ENCODE measurements at regions not wholly inside any gene's neighbourhood (a gene's known extent, or its start where the extent isn't known, plus 50 kb on each side); places are given as distances from the start of the nearest gene placed in this dataset.
"Not testable (repeated sequence)": the region's sequence is repeated elsewhere in the genome, so short reads cannot be mapped to it uniquely, and the experiment has no call there.

DNA sequence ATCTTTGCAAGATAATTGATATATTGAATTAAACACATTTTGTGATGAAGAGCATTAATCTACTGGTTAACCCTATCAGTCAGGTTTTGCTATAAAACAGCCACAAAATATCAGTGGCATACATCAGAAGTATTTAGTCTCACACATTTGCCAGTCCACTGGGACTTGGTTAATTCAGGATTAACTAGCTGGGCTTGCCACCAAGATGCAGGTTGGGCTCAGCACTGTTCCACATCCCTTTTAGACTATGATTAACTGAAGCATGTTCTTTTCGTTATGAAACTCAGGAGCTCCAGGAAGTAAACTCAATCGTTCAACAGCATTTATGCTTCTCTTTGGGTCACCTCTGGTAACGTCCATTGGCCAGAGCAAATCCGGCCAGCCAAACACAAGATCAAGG lies 538.1 kb upstream of the HS3ST1 start:
- peaks cover 18% of the 10 kb centered on the region for H3K9me3 Mint-ChIP-seq
- ATAC-seq (no peak), DNase-seq (ENCODE audit: low spot score) (no peak)

GRCh38 chr4:11954093-11954492 lies 525.4 kb upstream of the HS3ST1 start:
- Mint-ChIP-seq H3K36me3 (no peaks in the 10 kb centered on the region), H3K27me3 (no peaks in the 10 kb centered on the region), H3K4me3 (no peak overlapping the region), H3K27ac (no peak overlapping the region), H3K4me1 (ENCODE audit: low read depth in 2 of 2) (no peaks in the 10 kb centered on the region), H3K9me3 (peaks cover 9% of the 10 kb centered on the region)
- DNase-seq (ENCODE audit: low spot score): no peak
- ATAC-seq: no peak

More for the DNA sequence above, 538.1 kb upstream of the HS3ST1 start:
- H3K4me1 Mint-ChIP-seq (ENCODE audit: low read depth in 2 of 2): no peaks in the 10 kb centered on the region
- no peaks in the 10 kb centered on the region for H3K27me3 Mint-ChIP-seq
- H3K4me3 Mint-ChIP-seq: no peak overlapping the region
- no peak overlapping the region for H3K27ac Mint-ChIP-seq
- H3K36me3 Mint-ChIP-seq: peaks cover 6% of the 10 kb centered on the region

GRCh38 chr4:11949355-11949754 lies 520.7 kb upstream of the HS3ST1 start:
- no peak for ATAC-seq
- no peaks in the 10 kb centered on the region for H3K4me1 Mint-ChIP-seq (ENCODE audit: low read depth in 2 of 2)
- H3K27ac Mint-ChIP-seq: no peak overlapping the region
- H3K9me3 Mint-ChIP-seq: peaks cover 12% of the 10 kb centered on the region
- DNase-seq (ENCODE audit: low spot score): no peak
- H3K4me3 Mint-ChIP-seq: no peak overlapping the region
- no peaks in the 10 kb centered on the region for H3K27me3 Mint-ChIP-seq
- H3K36me3 Mint-ChIP-seq: no peaks in the 10 kb centered on the region

- not testable (repeated sequence) for DNase-seq (ENCODE audit: low spot score); H3K9me3 Mint-ChIP-seq; H3K27me3 Mint-ChIP-seq; H3K4me3 Mint-ChIP-seq; H3K27ac Mint-ChIP-seq; H3K4me1 Mint-ChIP-seq (ENCODE audit: low read depth in 2 of 2); ATAC-seq; H3K36me3 Mint-ChIP-seq
These were observed 518.9 kb upstream of the HS3ST1 start for GRCh38 chr4:11947629-11948028.

DNA sequence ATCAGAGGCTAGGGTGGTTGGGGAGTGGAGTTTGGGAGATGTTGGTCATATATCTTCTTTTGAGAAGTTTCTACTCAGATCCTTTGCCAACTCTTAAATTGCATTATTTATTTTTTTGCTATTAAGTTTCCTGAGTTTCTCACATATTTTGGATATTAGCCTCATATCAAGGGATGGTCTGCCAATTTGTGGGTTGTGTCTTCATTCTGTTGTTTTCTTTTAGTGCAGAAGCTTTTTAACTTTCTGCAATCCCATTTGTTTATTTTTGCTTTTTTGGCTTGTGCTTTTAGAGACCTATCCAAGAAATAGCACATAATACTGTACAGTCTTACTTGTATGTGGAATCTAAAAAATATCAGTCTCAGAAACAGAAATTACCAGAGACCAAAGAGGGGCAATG lies 509.2 kb upstream of the HS3ST1 start:
- Mint-ChIP-seq H3K27ac (no peak overlapping the region), H3K4me1 (ENCODE audit: low read depth in 2 of 2) (no peaks in the 10 kb centered on the region), H3K27me3 (no peaks in the 10 kb centered on the region), H3K36me3 (no peaks in the 10 kb centered on the region), H3K9me3 (peaks cover 12% of the 10 kb centered on the region), H3K4me3 (no peak overlapping the region)
- ATAC-seq: no peak
- no peak for DNase-seq (ENCODE audit: low spot score)

DNA sequence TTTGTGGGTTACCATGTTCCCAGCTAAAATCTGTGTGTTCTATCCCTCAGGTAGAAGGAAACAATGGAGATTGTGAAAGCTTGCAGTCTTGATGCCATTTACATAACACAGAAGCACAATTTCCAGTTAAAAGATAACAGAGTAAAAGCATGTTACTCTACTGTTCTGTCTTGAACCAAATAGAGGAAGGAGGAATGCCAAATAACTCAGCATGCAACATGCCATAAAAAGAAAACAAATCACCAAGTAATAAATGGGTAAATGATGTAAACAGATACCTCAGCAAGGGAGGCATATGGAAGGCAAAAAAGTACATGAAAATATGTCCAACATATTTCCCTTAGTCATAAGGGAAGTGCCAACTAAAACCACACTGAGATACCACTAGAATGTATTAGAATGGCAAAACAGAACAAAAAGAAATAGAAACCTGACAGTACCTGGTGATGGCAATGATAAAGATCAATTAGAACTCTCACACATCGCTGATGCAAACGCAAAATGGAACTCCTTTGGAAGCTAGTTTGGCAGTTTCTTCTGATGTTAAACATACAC lies 502.6 kb upstream of the HS3ST1 start:
- no peak for ATAC-seq
- H3K9me3 Mint-ChIP-seq: peaks cover 20% of the 10 kb centered on the region
- H3K4me1 Mint-ChIP-seq (ENCODE audit: low read depth in 2 of 2): no peaks in the 10 kb centered on the region
- no peaks in the 10 kb centered on the region for H3K36me3 Mint-ChIP-seq
- no peaks in the 10 kb centered on the region for H3K27me3 Mint-ChIP-seq
- DNase-seq (ENCODE audit: low spot score): no peak
- no peak overlapping the region for H3K27ac Mint-ChIP-seq
- H3K4me3 Mint-ChIP-seq: no peak overlapping the region

DNA sequence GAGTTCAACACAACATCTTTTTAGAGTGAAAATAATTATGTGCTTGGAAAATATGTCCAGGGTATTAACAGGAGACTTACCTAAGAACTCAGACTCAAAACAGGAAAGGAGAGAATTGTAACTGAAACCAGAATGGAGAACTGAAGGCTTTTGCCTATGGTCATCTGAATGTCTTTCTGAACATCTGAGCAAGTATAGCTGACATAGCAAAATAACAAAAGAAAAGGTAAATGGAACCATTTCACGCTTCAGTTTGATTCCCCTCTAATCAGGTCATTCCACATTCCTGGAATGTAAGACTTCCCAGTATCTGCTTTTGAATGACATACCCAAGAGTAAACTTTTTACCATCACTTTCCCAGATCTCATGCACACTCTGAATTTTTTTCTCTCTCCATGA lies 500.4 kb upstream of the HS3ST1 start:
- H3K9me3 Mint-ChIP-seq: peaks cover 20% of the 10 kb centered on the region
- H3K4me3 Mint-ChIP-seq: no peak overlapping the region
- no peaks in the 10 kb centered on the region for H3K36me3 Mint-ChIP-seq

DNA sequence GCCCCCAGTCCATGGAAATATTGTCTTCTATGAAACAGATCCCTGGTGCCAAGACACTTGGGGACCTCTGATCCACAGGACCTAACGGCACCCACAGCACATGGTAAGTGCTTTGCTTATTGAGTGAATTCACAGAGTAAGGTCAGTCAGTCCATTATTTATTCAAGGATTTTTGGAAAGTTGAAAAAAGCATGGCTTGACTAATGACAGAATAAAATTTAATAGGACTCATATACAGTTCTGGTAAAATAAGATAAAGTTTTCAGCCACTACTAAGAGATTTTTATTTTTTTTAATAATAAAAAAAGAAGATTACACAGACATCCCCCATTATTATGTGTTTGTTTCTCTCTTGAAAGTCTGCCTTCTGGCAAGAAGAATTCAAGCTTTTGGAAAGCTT lies 490.6 kb upstream of the HS3ST1 start:
- ATAC-seq: no peak
- H3K36me3 Mint-ChIP-seq: no peaks in the 10 kb centered on the region
- H3K9me3 Mint-ChIP-seq: peaks cover 20% of the 10 kb centered on the region
- no peak overlapping the region for H3K4me3 Mint-ChIP-seq
- H3K27ac Mint-ChIP-seq: no peak overlapping the region
- DNase-seq (ENCODE audit: low spot score): no peak
- no peaks in the 10 kb centered on the region for H3K4me1 Mint-ChIP-seq (ENCODE audit: low read depth in 2 of 2)
- H3K27me3 Mint-ChIP-seq: no peaks in the 10 kb centered on the region

More for the DNA sequence above, 500.4 kb upstream of the HS3ST1 start:
- DNase-seq (ENCODE audit: low spot score) (no peak), ATAC-seq (no peak)
- Mint-ChIP-seq H3K27me3 (no peaks in the 10 kb centered on the region), H3K27ac (no peak overlapping the region), H3K4me1 (ENCODE audit: low read depth in 2 of 2) (no peaks in the 10 kb centered on the region)

DNA sequence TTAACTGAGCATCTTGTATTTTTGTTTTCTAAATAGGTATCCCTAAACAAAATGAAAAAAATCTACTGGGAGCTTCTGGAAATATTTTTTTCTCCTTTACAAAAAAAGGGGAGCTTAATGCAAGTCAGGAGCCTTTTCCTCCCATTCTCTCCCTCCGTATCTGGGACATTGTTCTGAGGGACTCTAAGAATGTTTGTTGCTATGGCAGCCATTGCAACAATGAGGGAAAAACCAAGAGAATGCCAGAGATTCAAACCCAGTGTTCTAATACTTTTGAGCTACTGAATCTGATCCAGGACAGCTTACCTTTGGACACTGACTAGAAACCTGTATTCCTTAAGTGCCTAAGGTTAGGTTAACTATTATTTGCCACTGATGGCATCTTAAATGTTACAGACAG lies 485.7 kb upstream of the HS3ST1 start:
- H3K36me3 Mint-ChIP-seq: no peaks in the 10 kb centered on the region
- H3K4me3 Mint-ChIP-seq: no peak overlapping the region
- H3K9me3 Mint-ChIP-seq: peaks cover 19% of the 10 kb centered on the region
- no peaks in the 10 kb centered on the region for H3K27me3 Mint-ChIP-seq
- ATAC-seq (no peak), DNase-seq (ENCODE audit: low spot score) (no peak)
- H3K4me1 Mint-ChIP-seq (ENCODE audit: low read depth in 2 of 2): no peaks in the 10 kb centered on the region
- H3K27ac Mint-ChIP-seq: no peak overlapping the region

GRCh38 chr4:11912886-11913285 lies 484.2 kb upstream of the HS3ST1 start:
- DNase-seq (ENCODE audit: low spot score) (no peak), ATAC-seq (no peak)
- no peak overlapping the region for H3K4me3 Mint-ChIP-seq
- no peak overlapping the region for H3K27ac Mint-ChIP-seq
- peaks cover 23% of the 10 kb centered on the region for H3K9me3 Mint-ChIP-seq
- H3K4me1 Mint-ChIP-seq (ENCODE audit: low read depth in 2 of 2): no peaks in the 10 kb centered on the region
- no peaks in the 10 kb centered on the region for H3K27me3 Mint-ChIP-seq
- H3K36me3 Mint-ChIP-seq: no peaks in the 10 kb centered on the region

DNA sequence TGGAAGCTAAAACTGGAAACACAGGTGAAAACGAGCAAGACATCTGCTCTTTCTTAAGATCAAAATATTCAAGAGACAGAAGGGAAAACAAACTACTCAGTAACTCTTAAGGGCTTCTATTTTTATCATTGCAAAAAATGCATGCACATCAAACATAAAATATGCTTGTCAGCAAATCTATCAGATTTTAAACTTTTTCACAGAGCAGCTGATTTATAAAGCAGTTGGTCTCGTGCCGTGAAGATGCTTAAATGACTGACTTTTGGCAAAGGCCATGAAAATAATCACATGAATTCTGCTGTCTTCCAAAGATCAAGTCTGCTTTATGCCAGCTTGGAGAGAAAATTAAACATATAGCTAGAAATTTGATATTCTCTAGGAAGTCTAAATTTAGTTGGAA lies 482.1 kb upstream of the HS3ST1 start:
- H3K27ac Mint-ChIP-seq: no peak overlapping the region
- no peak for ATAC-seq
- DNase-seq (ENCODE audit: low spot score): no peak
- H3K4me3 Mint-ChIP-seq: no peak overlapping the region
- H3K4me1 Mint-ChIP-seq (ENCODE audit: low read depth in 2 of 2): no peaks in the 10 kb centered on the region
- no peaks in the 10 kb centered on the region for H3K36me3 Mint-ChIP-seq
- no peaks in the 10 kb centered on the region for H3K27me3 Mint-ChIP-seq
- H3K9me3 Mint-ChIP-seq: peaks cover 19% of the 10 kb centered on the region

- DNase-seq (ENCODE audit: low spot score) (no peak), ATAC-seq (no peak)
- H3K4me3 Mint-ChIP-seq: no peak overlapping the region
- H3K9me3 Mint-ChIP-seq: peaks cover 10% of the 10 kb centered on the region
- H3K36me3 Mint-ChIP-seq: no peaks in the 10 kb centered on the region
- no peaks in the 10 kb centered on the region for H3K27me3 Mint-ChIP-seq
- no peaks in the 10 kb centered on the region for H3K4me1 Mint-ChIP-seq (ENCODE audit: low read depth in 2 of 2)
- no peak overlapping the region for H3K27ac Mint-ChIP-seq
These were observed 480.0 kb upstream of the HS3ST1 start for GRCh38 chr4:11908712-11909111.

DNA sequence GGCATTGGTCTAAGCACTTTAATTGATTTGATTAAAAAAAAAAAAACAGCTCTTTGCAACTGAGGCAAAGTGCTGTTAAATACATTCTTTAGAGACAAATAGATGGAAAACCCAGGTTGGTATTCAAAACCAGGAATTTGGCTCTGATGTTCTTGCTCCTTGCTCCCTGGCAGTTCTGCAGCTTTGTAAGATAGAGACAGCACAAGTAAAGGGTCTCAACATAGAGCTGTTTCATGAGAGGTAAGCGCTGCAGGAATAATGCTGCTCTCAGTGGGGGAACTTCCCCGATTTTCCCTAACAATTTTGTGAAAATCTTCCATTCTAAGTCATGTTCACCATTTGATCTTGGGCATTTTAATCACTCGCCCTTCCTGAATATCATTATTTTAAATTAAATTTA lies 479.5 kb upstream of the HS3ST1 start:
- no peaks in the 10 kb centered on the region for H3K36me3 Mint-ChIP-seq
- H3K27me3 Mint-ChIP-seq: no peaks in the 10 kb centered on the region
- no peak overlapping the region for H3K4me3 Mint-ChIP-seq

GRCh38 chr4:11904846-11905739 lies 476.4 kb upstream of the HS3ST1 start:
- DNase-seq (ENCODE audit: low spot score) (no peak), ATAC-seq (no peak)
- Mint-ChIP-seq H3K36me3 (no peaks in the 10 kb centered on the region), H3K27me3 (no peaks in the 10 kb centered on the region), H3K27ac (no peak overlapping the region), H3K4me3 (no peak overlapping the region), H3K9me3 (peaks cover 10% of the 10 kb centered on the region), H3K4me1 (ENCODE audit: low read depth in 2 of 2) (no peaks in the 10 kb centered on the region)

More for the DNA sequence above, 479.5 kb upstream of the HS3ST1 start:
- Mint-ChIP-seq H3K27ac (no peak overlapping the region), H3K9me3 (peaks cover 10% of the 10 kb centered on the region), H3K4me1 (ENCODE audit: low read depth in 2 of 2) (no peaks in the 10 kb centered on the region)
- ATAC-seq: no peak
- DNase-seq (ENCODE audit: low spot score): no peak
